Liver (tissue), 8 donors: ENCODE measurements at regions not wholly inside any gene's neighbourhood (a gene's known extent, or its start where the extent isn't known, plus 50 kb on each side); places are given as distances from the start of the nearest gene placed in this dataset.

Experiments used
- DNase-seq: peaks from one replicate; pipeline ENCODE4 v3.0.0-alpha.2; 2017; ENCODE audit warnings: low spot score
- H3K27ac ChIP-seq, 2 donors: one replicate each; pipeline ENCODE4 v1.7.0; 2013; ENCODE audit warnings: inconsistent platforms in 2 of 2, low read length in 2 of 2, control low read depth in 1 of 2, low read depth in 1 of 2, mild to moderate bottlenecking in 1 of 2
- H3K27me3 ChIP-seq, 4 donors: one replicate each; pipeline versions ENCODE4 v1.6.1 to v1.7.0; 2013; ENCODE audit warnings: low read length in 3 of 4, inconsistent platforms in 1 of 4, mild to moderate bottlenecking in 1 of 4, moderate library complexity in 1 of 4; ENCODE audit not compliant: control insufficient read depth in 4 of 4, insufficient read depth in 4 of 4
- H3K36me3 ChIP-seq, 4 donors: one replicate each; pipeline versions ENCODE4 v1.6.1 to v1.7.0; 2013; ENCODE audit warnings: low read length in 3 of 4, mild to moderate bottlenecking in 3 of 4, low read depth in 1 of 4, moderate library complexity in 1 of 4; ENCODE audit not compliant: control insufficient read depth in 4 of 4, insufficient read depth in 3 of 4
- H3K4me1 ChIP-seq, 4 donors: one replicate each; pipeline versions ENCODE4 v1.6.1 to v1.7.0; 2013; ENCODE audit warnings: low read length in 3 of 4, mild to moderate bottlenecking in 3 of 4, moderate library complexity in 1 of 4; ENCODE audit not compliant: control insufficient read depth in 4 of 4, insufficient read depth in 4 of 4
- H3K4me3 ChIP-seq, 3 donors: one replicate each; pipeline versions ENCODE4 v1.6.1 to v1.7.0; 2013; ENCODE audit warnings: low read length in 3 of 3, control low read depth in 1 of 3, low read depth in 1 of 3, mild to moderate bottlenecking in 1 of 3
- H3K9ac ChIP-seq, 2 donors: one replicate each; pipeline ENCODE4 v1.7.0; 2013; ENCODE audit warnings: low read length in 2 of 2, mild to moderate bottlenecking in 2 of 2, moderate library complexity in 2 of 2, control low read depth in 1 of 2, low read depth in 1 of 2
- H3K9me3 ChIP-seq, 4 donors: one replicate each; pipeline versions ENCODE4 v1.6.1 to v1.7.0; 2013; ENCODE audit warnings: low read length in 3 of 4; ENCODE audit not compliant: control insufficient read depth in 4 of 4
- ATF3 ChIP-seq: IDR thresholded peaks from 2 replicates; pipeline ENCODE4 v1.6.1; 2016; ENCODE audit warnings: antibody characterized with exemption
- EGR1 ChIP-seq, 2 donors: IDR thresholded peaks; 2 replicates each; pipeline ENCODE4 v1.6.1; 2016 to 2018; ENCODE audit warnings: antibody characterized with exemption in 2 of 2, low read depth in 2 of 2
- FOXA2 ChIP-seq: IDR thresholded peaks from 2 replicates; pipeline ENCODE4 v1.6.1; 2016; ENCODE audit warnings: antibody characterized with exemption
- HNF4A ChIP-seq, 2 donors: conservative IDR thresholded peaks; 2 replicates each; pipeline ENCODE4 v1.6.1; 2016; ENCODE audit warnings: antibody characterized with exemption in 2 of 2, mild to moderate bottlenecking in 2 of 2
- HNF4G ChIP-seq: IDR thresholded peaks from 2 replicates; pipeline ENCODE4 v1.6.1; 2016; ENCODE audit warnings: antibody characterized with exemption
- JUND ChIP-seq, 2 donors: IDR thresholded peaks; 2 replicates each; pipeline ENCODE4 v1.6.1; 2016; ENCODE audit warnings: antibody characterized with exemption in 2 of 2
- NR2F2 ChIP-seq: IDR thresholded peaks from 2 replicates; pipeline ENCODE4 v1.6.1; 2016; ENCODE audit warnings: antibody characterized with exemption
- RAD21 ChIP-seq, 2 donors: IDR thresholded peaks; 2 replicates each; pipeline ENCODE4 v1.6.1; 2016; ENCODE audit warnings: antibody characterized with exemption in 2 of 2, mild to moderate bottlenecking in 2 of 2
- RXRA ChIP-seq, 2 donors: IDR thresholded peaks; 2 replicates each; pipeline ENCODE4 v1.6.1; 2017 to 2018; ENCODE audit warnings: antibody characterized with exemption in 2 of 2, mild to moderate bottlenecking in 1 of 2
- SP1 ChIP-seq: IDR thresholded peaks from 2 replicates; pipeline ENCODE4 v1.6.1; 2018; ENCODE audit warnings: antibody characterized with exemption, mild to moderate bottlenecking
- YY1 ChIP-seq: IDR thresholded peaks from 2 replicates; pipeline ENCODE4 v1.6.1; 2016; ENCODE audit warnings: antibody characterized with exemption, mild to moderate bottlenecking
- WGBS: extraction: QIAGEN DNeasy Blood & Tissue Kit; methylation state at CpG from one replicate; pipeline ENCODE4 v1.1.7; 2013; 5-methylcytosine and 5-hydroxymethylcytosine counted together
- TF ChIP-seq, protein P1 (sequence below): fragments of 150-350 bp; IDR thresholded peaks from 2 replicates; pipeline ENCODE4 v1.5.1; 2017; ENCODE audit warnings: improper control_type of control experiment, low read depth, low read length; ENCODE audit not compliant: missing input control
- TF ChIP-seq, protein P2 (sequence below): IDR thresholded peaks from 2 replicates; pipeline ENCODE4 v1.6.1; 2016; ENCODE audit warnings: antibody characterized with exemption, mild to moderate bottlenecking
- TF ChIP-seq, protein P3 (sequence below): IDR thresholded peaks from 2 replicates; pipeline ENCODE4 v1.6.1; 2016; ENCODE audit warnings: antibody characterized with exemption
- donor health status: healthy.
- donor health status: healthy.
- donor health status: healthy.
- donor health status: healthy.
- donor health status: healthy.

- no peak for DNase-seq
- no peaks in the 10 kb centered on the region for H3K4me1 ChIP-seq
- no peaks in the 10 kb centered on the region for H3K9me3 ChIP-seq
- no peaks in the 10 kb centered on the region for H3K27me3 ChIP-seq
- TF ChIP-seq HNF4A (conservative IDR thresholded peaks at IDR 0.05) (no peak), YY1 (no peak)
- TF ChIP-seq, protein P1, sequence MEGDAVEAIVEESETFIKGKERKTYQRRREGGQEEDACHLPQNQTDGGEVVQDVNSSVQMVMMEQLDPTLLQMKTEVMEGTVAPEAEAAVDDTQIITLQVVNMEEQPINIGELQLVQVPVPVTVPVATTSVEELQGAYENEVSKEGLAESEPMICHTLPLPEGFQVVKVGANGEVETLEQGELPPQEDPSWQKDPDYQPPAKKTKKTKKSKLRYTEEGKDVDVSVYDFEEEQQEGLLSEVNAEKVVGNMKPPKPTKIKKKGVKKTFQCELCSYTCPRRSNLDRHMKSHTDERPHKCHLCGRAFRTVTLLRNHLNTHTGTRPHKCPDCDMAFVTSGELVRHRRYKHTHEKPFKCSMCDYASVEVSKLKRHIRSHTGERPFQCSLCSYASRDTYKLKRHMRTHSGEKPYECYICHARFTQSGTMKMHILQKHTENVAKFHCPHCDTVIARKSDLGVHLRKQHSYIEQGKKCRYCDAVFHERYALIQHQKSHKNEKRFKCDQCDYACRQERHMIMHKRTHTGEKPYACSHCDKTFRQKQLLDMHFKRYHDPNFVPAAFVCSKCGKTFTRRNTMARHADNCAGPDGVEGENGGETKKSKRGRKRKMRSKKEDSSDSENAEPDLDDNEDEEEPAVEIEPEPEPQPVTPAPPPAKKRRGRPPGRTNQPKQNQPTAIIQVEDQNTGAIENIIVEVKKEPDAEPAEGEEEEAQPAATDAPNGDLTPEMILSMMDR: no peak
- WGBS: 89% methylated on average over 4 of the region's 4 CpGs
- H3K4me3 ChIP-seq: no peak overlapping the region
- no peaks in the 10 kb centered on the region for H3K36me3 ChIP-seq
- no peak overlapping the region for H3K27ac ChIP-seq
- no peak overlapping the region for H3K9ac ChIP-seq
Observed at GRCh38 chr18:56517196-56517595, 121.2 kb downstream of the TXNL1 start.

GRCh38 chr18:56516789-56517188 lies 121.6 kb downstream of the TXNL1 start:
- 84% methylated on average over 4 of the region's 4 CpGs for WGBS
- H3K9ac ChIP-seq: no peak overlapping the region
- H3K27ac ChIP-seq: no peak overlapping the region
- H3K4me3 ChIP-seq: no peak overlapping the region
- H3K9me3 ChIP-seq: no peaks in the 10 kb centered on the region
- no peaks in the 10 kb centered on the region for H3K36me3 ChIP-seq
- H3K27me3 ChIP-seq: no peaks in the 10 kb centered on the region
- no peak for DNase-seq
- no peaks in the 10 kb centered on the region for H3K4me1 ChIP-seq
- no peak for TF ChIP-seq RXRA (IDR thresholded peaks at IDR 0.05)
- no peak for TF ChIP-seq YY1
- no peak for TF ChIP-seq JUND (IDR thresholded peaks at IDR 0.05)
- no peak for TF ChIP-seq SP1
- TF ChIP-seq FOXA2: no peak
- TF ChIP-seq HNF4G: no peak

- no peak for DNase-seq
- no peak for TF ChIP-seq HNF4G
- TF ChIP-seq EGR1 (IDR thresholded peaks at IDR 0.05; ENCODE audit: low read depth in 2 of 2): no peak
- TF ChIP-seq, protein P2, sequence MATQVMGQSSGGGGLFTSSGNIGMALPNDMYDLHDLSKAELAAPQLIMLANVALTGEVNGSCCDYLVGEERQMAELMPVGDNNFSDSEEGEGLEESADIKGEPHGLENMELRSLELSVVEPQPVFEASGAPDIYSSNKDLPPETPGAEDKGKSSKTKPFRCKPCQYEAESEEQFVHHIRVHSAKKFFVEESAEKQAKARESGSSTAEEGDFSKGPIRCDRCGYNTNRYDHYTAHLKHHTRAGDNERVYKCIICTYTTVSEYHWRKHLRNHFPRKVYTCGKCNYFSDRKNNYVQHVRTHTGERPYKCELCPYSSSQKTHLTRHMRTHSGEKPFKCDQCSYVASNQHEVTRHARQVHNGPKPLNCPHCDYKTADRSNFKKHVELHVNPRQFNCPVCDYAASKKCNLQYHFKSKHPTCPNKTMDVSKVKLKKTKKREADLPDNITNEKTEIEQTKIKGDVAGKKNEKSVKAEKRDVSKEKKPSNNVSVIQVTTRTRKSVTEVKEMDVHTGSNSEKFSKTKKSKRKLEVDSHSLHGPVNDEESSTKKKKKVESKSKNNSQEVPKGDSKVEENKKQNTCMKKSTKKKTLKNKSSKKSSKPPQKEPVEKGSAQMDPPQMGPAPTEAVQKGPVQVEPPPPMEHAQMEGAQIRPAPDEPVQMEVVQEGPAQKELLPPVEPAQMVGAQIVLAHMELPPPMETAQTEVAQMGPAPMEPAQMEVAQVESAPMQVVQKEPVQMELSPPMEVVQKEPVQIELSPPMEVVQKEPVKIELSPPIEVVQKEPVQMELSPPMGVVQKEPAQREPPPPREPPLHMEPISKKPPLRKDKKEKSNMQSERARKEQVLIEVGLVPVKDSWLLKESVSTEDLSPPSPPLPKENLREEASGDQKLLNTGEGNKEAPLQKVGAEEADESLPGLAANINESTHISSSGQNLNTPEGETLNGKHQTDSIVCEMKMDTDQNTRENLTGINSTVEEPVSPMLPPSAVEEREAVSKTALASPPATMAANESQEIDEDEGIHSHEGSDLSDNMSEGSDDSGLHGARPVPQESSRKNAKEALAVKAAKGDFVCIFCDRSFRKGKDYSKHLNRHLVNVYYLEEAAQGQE: no peak
- TF ChIP-seq, protein P3, sequence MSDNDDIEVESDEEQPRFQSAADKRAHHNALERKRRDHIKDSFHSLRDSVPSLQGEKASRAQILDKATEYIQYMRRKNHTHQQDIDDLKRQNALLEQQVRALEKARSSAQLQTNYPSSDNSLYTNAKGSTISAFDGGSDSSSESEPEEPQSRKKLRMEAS: no peak
- peak; percentile 9 to 23 for TF ChIP-seq RXRA (IDR thresholded peaks at IDR 0.05)
- TF ChIP-seq NR2F2: no peak
- TF ChIP-seq RAD21 (IDR thresholded peaks at IDR 0.05): no peak
- TF ChIP-seq ATF3: no peak
- Histone ChIP-seq H3K4me1 (no peaks in the 10 kb centered on the region), H3K4me3 (no peak overlapping the region), H3K27ac (no peak overlapping the region), H3K9me3 (no peaks in the 10 kb centered on the region), H3K27me3 (no peaks in the 10 kb centered on the region), H3K9ac (no peak overlapping the region), H3K36me3 (no peaks in the 10 kb centered on the region)
- WGBS: 87% methylated on average over 3 of the region's 3 CpGs
Observed at GRCh38 chr18:56515522-56515921, 122.9 kb downstream of the TXNL1 start.
